Astrocyte (in vitro differentiated cells and primary cell): ENCODE measurements at regions not wholly inside any gene's neighbourhood (a gene's known extent, or its start where the extent isn't known, plus 50 kb on each side); places are given as distances from the start of the nearest gene placed in this dataset.

Experiments used
- DNase-seq: peaks from one replicate; pipeline ENCODE4 v3.0.0-alpha.2; 2010; ENCODE audit warnings: low read depth
- FAIRE-seq: peaks from 2 replicates; lab custom pipeline; 2011; peaks lifted over from hg19 to GRCh38; lab: Jason Lieb, UNC
- H2AFZ ChIP-seq: 2 replicates; pipeline ENCODE4 v1.6.0; 2012; ENCODE audit warnings: low read depth, low read length, inconsistent platforms
- H3K27ac ChIP-seq: 2 replicates; pipeline ENCODE4 v1.5.1; 2011; ENCODE audit warnings: low read depth, low read length, inconsistent platforms
- H3K27me3 ChIP-seq: 2 replicates; pipeline ENCODE4 v1.6.0; 2011; ENCODE audit warnings: low read length, inconsistent platforms; ENCODE audit not compliant: insufficient read depth
- H3K36me3 ChIP-seq: 2 replicates; pipeline ENCODE4 v1.5.1; 2011; ENCODE audit warnings: low read length, inconsistent platforms; ENCODE audit not compliant: insufficient read depth
- H3K4me1 ChIP-seq: 2 replicates; pipeline ENCODE4 v1.5.1; 2011; ENCODE audit warnings: low read length, inconsistent platforms; ENCODE audit not compliant: insufficient read depth
- H3K4me2 ChIP-seq: 2 replicates; pipeline ENCODE4 v1.6.0; 2012; ENCODE audit warnings: low read length, inconsistent platforms
- H3K4me3 ChIP-seq: 2 replicates; pipeline ENCODE4 v1.5.1; 2011; ENCODE audit warnings: low read depth, mild to moderate bottlenecking, low read length, inconsistent platforms; ENCODE audit not compliant: insufficient read depth
- H3K79me2 ChIP-seq: 2 replicates; pipeline ENCODE4 v1.6.0; 2012; ENCODE audit warnings: mild to moderate bottlenecking, low read length, inconsistent platforms; ENCODE audit not compliant: insufficient read depth
- H3K9ac ChIP-seq: 2 replicates; pipeline ENCODE4 v1.6.0; 2012; ENCODE audit warnings: mild to moderate bottlenecking, low read length, inconsistent platforms
- H3K9me3 ChIP-seq: 2 replicates; pipeline ENCODE4 v1.5.1; 2012; ENCODE audit warnings: low read depth, mild to moderate bottlenecking, low read length, inconsistent platforms; ENCODE audit not compliant: insufficient read depth
- H4K20me1 ChIP-seq: 2 replicates; pipeline ENCODE4 v1.6.0; 2012; ENCODE audit warnings: low read length, inconsistent platforms; ENCODE audit not compliant: insufficient read depth
- H3K27ac Mint-ChIP-seq: one replicate; pipeline ENCODE4 v1.8.0; 2021; ENCODE audit warnings: mild to moderate bottlenecking, mixed read lengths; ENCODE audit not compliant: unreplicated experiment
- H3K27me3 Mint-ChIP-seq: one replicate; pipeline ENCODE4 v1.8.0; 2021; ENCODE audit warnings: low read depth, mixed read lengths; ENCODE audit not compliant: unreplicated experiment
- H3K36me3 Mint-ChIP-seq: one replicate; pipeline ENCODE4 v1.8.0; 2021; ENCODE audit warnings: low read depth, mixed read lengths; ENCODE audit not compliant: unreplicated experiment
- H3K4me1 Mint-ChIP-seq: one replicate; pipeline ENCODE4 v1.8.0; 2021; ENCODE audit warnings: low read depth, mixed read lengths; ENCODE audit not compliant: unreplicated experiment
- H3K4me3 Mint-ChIP-seq: one replicate; pipeline ENCODE4 v1.8.0; 2021; ENCODE audit warnings: mild to moderate bottlenecking, moderate library complexity, mixed read lengths; ENCODE audit not compliant: unreplicated experiment
- H3K9me3 Mint-ChIP-seq: one replicate; pipeline ENCODE4 v1.8.0; 2021; ENCODE audit warnings: mild to moderate bottlenecking, mixed read lengths; ENCODE audit not compliant: unreplicated experiment
- EZH2 ChIP-seq: IDR thresholded peaks from 2 replicates; pipeline ENCODE4 v1.6.1; 2012; ENCODE audit warnings: mild to moderate bottlenecking, low read length, inconsistent platforms; ENCODE audit not compliant: insufficient read depth
- TF ChIP-seq, protein P1 (sequence below): IDR thresholded peaks from 2 replicates; pipeline ENCODE4 v1.5.1; 2011; ENCODE audit warnings: low read depth, mild to moderate bottlenecking, inconsistent platforms, low read length, moderate library complexity; ENCODE audit not compliant: insufficient read depth

DNA sequence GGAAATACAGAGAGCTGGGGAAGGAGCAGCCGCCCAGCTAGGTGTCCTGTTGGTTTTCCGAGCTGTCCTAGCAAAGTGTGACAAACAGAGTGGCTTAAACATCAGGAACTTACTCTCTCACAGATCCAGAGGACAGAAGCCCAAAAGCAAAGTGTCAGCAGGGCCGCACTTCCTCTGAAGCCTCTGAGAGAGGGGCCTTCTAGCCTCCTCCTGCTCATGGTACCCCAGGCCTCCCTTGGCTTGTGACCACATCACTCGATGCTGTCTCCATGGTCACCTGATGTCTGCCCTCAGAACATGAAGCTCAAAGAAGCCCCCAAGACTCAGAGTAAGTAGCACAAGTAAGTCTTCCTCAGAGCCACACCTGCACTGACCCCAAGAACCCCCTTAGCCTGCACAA is 650.5 kb upstream of the ID2 start:
- Histone ChIP-seq H2AFZ (no peak overlapping the region), H3K27me3 (no peaks in the 10 kb centered on the region), H3K79me2 (no peaks in the 10 kb centered on the region), H3K9me3 (no peaks in the 10 kb centered on the region), H3K4me2 (no peak overlapping the region), H3K9ac (no peak overlapping the region), H3K36me3 (no peaks in the 10 kb centered on the region), H3K4me3 (no peak overlapping the region), H4K20me1 (no peaks in the 10 kb centered on the region), H3K27ac (no peak overlapping the region), H3K4me1 (no peaks in the 10 kb centered on the region)
- peaks cover 20% of the 10 kb centered on the region for H3K27me3 Mint-ChIP-seq
- H3K4me3 Mint-ChIP-seq = no peak overlapping the region
- H3K4me1 Mint-ChIP-seq = no peaks in the 10 kb centered on the region
- H3K9me3 Mint-ChIP-seq = peaks cover 10% of the 10 kb centered on the region
- DNase-seq (no peak), FAIRE-seq (no peak)
- TF ChIP-seq EZH2 = no peak
- TF ChIP-seq, protein P1, sequence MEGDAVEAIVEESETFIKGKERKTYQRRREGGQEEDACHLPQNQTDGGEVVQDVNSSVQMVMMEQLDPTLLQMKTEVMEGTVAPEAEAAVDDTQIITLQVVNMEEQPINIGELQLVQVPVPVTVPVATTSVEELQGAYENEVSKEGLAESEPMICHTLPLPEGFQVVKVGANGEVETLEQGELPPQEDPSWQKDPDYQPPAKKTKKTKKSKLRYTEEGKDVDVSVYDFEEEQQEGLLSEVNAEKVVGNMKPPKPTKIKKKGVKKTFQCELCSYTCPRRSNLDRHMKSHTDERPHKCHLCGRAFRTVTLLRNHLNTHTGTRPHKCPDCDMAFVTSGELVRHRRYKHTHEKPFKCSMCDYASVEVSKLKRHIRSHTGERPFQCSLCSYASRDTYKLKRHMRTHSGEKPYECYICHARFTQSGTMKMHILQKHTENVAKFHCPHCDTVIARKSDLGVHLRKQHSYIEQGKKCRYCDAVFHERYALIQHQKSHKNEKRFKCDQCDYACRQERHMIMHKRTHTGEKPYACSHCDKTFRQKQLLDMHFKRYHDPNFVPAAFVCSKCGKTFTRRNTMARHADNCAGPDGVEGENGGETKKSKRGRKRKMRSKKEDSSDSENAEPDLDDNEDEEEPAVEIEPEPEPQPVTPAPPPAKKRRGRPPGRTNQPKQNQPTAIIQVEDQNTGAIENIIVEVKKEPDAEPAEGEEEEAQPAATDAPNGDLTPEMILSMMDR = no peak
- H3K36me3 Mint-ChIP-seq = peaks cover under 1% of the 10 kb centered on the region
- no peak overlapping the region for H3K27ac Mint-ChIP-seq

DNA sequence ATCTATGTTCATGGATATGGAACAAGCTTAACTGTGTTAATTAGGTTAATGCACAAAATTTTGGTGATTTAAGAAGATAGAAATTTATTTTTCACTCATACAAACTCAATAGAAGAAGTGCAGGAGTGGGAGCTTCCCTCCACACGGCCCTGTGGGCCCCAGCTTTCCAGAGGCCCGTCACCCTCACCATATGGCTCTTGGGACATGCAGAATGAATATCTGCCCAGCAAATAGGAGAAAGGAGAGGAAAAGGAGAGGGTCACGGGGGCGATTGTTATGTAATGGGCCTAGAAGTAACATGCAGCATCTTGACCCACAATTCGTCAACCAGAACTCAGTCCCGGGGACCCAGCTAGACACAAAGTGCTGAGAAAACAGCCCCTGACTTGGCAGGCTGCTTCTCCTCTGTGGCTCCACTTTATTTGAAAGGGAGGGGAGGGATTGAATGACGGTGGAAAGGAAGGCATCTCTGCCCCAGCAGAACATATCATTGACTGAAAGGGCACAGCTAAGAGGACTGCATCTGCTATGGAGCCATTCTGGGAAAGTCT is 648.2 kb upstream of the ID2 start:
- Histone ChIP-seq H3K9me3 (no peaks in the 10 kb centered on the region), H3K27me3 (no peaks in the 10 kb centered on the region), H3K36me3 (no peaks in the 10 kb centered on the region), H4K20me1 (no peaks in the 10 kb centered on the region), H3K4me1 (no peaks in the 10 kb centered on the region), H3K79me2 (no peaks in the 10 kb centered on the region), H3K4me2 (no peak overlapping the region), H2AFZ (no peak overlapping the region), H3K27ac (no peak overlapping the region), H3K4me3 (no peak overlapping the region), H3K9ac (no peak overlapping the region)
- DNase-seq = no peak
- H3K9me3 Mint-ChIP-seq = peaks cover 4% of the 10 kb centered on the region
- H3K4me1 Mint-ChIP-seq = peaks cover 2% of the 10 kb centered on the region
- no peak overlapping the region for H3K27ac Mint-ChIP-seq
- TF ChIP-seq EZH2 = no peak
- TF ChIP-seq, protein P1 = no peak
- FAIRE-seq = no peak
- H3K27me3 Mint-ChIP-seq = peaks cover 12% of the 10 kb centered on the region
- H3K36me3 Mint-ChIP-seq = peaks cover 1% of the 10 kb centered on the region
- no peak overlapping the region for H3K4me3 Mint-ChIP-seq

DNA sequence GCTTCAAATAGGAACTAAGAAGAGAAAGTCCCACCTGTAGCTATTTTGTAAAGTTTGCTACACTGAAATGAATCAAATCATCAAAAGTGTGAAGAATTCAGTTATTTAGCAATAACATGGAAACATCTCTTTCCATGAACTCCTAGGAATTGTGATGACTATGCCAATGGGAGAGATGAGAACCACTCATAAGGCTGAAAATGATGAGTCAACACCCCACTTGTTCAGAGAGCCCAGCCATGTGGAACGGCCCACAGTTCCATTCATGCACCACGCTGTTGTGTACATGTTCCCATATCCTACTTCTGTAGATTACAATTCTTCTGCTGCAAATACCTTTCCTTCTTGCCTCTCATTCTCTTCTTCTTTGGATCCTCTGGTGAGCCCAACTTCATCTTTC is 645.5 kb upstream of the ID2 start:
- H3K4me3 ChIP-seq = no peak overlapping the region
- Mint-ChIP-seq H3K9me3 (no peaks in the 10 kb centered on the region), H3K4me1 (peaks cover 2% of the 10 kb centered on the region), H3K36me3 (peaks cover 1% of the 10 kb centered on the region), H3K4me3 (no peak overlapping the region), H3K27me3 (peaks cover 6% of the 10 kb centered on the region), H3K27ac (no peak overlapping the region)
- H3K4me1 ChIP-seq = no peaks in the 10 kb centered on the region
- no peak overlapping the region for H2AFZ ChIP-seq
- no peaks in the 10 kb centered on the region for H3K79me2 ChIP-seq
- no peaks in the 10 kb centered on the region for H4K20me1 ChIP-seq
- DNase-seq (no peak), FAIRE-seq (no peak)
- no peaks in the 10 kb centered on the region for H3K27me3 ChIP-seq
- H3K4me2 ChIP-seq = no peak overlapping the region
- H3K27ac ChIP-seq = no peak overlapping the region
- H3K9ac ChIP-seq = no peak overlapping the region
- no peaks in the 10 kb centered on the region for H3K36me3 ChIP-seq
- TF ChIP-seq, protein P1 = no peak
- no peak for TF ChIP-seq EZH2
- H3K9me3 ChIP-seq = no peaks in the 10 kb centered on the region
